ENCODE measurements at regions not wholly inside any gene's neighbourhood (a gene's known extent, or its start where the extent isn't known, plus 50 kb on each side); places are given as distances from the start of the nearest gene placed in this dataset.

DNA sequence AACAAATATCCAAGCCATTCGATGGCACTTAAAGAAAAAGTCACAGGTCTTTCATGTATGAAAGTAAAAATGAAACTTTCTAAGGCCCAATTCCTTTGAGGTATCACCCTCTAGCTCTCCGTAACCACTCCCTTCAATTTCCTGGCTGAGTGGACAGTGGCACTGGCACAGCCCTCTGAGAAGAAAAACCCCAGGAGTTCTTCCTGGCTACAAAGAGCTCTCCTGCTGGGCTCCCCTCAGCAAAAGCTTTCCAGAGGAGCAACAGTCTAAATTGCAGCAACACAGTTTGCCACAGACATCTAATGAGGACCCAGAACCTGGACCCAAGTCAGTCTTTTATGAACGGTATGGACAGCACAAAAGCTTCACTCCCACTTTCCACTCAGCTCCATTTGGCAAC, 71.8 kb downstream of the FUNDC1 start:
- DNase-seq (ENCODE audit: low read depth) = no peak

DNA sequence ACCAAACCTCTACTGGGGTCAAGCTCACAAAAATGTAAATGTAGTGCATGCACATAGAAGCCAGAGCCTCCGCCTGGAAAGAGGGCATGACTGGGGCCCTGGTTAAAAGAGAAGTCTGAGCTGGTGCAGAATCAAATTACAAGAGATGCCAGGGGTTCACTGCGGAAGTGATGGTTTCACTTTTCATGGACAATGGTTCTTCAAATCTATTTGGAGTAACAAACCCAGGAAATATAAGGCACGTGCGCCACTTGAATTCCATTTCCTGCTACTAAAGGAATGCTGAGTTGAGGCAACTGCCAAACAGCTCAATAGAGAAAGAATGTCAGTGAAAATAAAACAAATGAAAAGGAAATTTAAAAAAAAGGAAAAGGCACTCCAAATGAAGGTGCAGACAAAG, 79.8 kb downstream of the FUNDC1 start:
- DNase-seq (ENCODE audit: low read depth) = no peak

- DNase-seq (ENCODE audit: low read depth) = no peak
Observed at GRCh38 chrX:44459501-44459900, 83.2 kb downstream of the FUNDC1 start.

DNA sequence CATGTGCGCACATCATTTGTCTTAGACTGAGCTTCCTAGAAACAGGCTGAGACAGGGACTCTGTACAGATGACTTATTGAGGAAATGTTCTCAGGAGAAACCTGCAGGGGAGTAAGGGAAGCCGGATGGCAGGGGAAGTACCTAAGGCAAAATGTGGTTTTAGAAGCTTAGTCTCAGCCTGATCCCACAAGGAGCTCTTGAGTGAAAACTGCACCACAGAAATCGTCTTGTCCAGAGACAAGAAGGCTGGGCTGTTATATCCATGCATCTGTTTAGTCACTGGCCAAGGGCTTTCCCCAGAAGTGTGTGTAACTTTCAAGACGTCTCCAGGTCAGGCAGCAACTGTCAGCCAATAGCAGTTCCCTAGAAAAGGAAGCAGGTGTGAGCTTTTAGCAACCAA, 86.0 kb downstream of the FUNDC1 start:
- no peak for DNase-seq (ENCODE audit: low read depth)

DNA sequence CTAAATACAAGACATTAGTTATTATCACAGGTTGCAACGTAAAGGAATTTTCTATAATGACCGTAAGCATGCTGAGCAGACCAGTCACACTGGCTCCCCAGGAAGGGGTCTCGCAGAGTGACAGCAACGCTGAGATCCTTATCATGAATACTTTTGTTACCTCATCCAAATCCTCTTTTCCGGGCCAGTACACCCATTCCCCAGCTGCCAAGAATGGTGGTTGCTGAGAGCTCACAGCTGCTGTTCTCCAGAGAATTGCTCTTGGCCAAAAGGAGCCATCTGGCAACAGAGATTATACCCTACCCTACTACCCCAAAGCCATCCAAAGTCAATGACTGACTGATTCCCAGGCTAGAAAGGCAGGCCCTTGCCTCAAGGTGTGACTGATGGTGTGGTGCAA, 91.6 kb downstream of the FUNDC1 start:
- DNase-seq (ENCODE audit: low read depth) = no peak

DNA sequence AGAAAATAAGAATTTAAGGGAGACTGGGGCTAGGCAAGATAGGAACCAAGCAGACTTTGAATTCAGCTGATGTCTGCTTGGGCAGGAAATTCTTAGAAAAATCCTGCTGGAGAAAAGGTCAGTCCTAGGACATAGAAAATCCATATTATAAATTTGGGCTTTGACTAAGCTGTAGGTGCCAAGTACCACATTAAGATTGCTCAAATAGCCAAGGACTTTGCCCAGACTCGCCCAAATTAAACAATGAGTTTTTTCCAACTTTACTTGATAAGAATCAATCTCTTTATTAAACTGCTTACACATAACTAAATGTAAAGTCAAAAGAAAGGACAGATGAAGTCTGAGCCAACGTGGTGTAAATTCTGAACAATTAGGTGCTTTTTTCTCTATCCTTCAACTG, 95.4 kb downstream of the FUNDC1 start:
- DNase-seq (ENCODE audit: low read depth) = no peak

DNA sequence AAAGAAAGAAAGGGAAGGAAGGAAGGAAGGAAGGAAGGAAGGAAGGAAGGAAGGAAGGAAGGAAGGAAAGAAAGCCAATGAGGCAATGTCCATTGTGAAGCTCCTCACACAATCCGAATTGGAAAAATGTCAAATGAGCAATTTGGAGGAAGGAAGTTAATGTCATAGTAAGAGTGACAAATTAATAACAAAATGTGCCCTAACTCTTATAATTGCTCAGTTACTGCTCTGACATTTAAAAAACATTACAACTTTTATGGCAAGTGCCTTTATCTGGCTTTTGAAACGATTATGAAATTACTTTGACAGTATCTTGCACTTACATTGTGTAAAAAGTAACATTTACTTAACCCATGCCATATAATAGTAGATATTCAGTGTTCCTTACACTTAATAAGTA, 96.5 kb upstream of the EFHC2 start:
- no peak for DNase-seq (ENCODE audit: low read depth)

DNA sequence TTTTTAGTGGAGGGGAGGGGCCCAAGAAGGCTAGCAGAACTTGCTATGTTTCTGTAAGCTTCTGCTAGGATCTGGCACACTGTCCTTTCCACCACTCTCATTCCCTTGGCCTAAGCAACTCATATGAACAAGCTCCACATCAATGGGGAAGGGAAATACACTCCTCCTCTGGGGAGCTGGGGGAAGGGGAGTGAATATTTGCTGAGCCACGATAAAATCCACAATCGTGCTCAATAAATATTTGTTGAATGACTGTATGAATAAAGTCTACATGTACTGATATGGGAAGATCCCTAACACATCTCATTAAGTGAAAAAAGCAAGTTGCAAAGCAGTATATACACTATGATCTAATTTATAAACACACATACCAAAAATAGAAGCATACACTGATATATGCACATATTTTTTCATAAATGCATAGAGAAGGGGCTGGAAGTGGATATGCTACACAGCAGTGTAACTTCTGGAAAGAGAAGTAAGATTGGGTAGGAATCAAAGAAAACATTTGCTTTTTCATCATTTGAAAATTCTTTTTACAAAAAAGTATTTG, 95.8 kb upstream of the EFHC2 start:
- DNase-seq (ENCODE audit: low read depth) = no peak

GRCh38 chrX:44435047-44435446, 91.6 kb upstream of the EFHC2 start:
- no peak for DNase-seq (ENCODE audit: low read depth)

- DNase-seq (ENCODE audit: low read depth) = no peak
Observed at GRCh38 chrX:44433556-44433955, 90.1 kb upstream of the EFHC2 start.

- DNase-seq (ENCODE audit: low read depth) = no peak
Observed at GRCh38 chrX:44432641-44433040, 89.2 kb upstream of the EFHC2 start.

DNA sequence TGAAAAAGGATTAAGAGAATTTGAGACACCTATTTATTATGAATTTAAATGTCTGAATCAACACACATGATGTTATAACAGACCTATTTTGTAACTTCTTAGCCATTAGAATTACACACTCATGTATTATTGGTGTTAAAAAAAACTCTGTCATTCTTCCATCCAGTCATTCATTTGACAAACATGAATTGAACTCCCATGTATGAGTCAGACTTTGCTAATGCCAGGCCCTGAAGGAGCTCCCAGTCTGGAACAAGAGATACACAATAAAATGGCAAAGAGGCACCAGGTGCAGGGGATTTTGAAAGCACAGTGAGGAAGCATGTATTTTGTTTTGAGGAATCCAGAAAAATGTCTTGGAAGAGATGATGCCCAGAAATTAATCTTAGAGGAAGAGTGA, 87.7 kb upstream of the EFHC2 start:
- no peak for DNase-seq (ENCODE audit: low read depth)

GRCh38 chrX:44428989-44429627, 85.6 kb upstream of the EFHC2 start:
- DNase-seq (ENCODE audit: low read depth) = no peak

- DNase-seq (ENCODE audit: low read depth) = no peak
Observed at GRCh38 chrX:44422631-44423030, 79.2 kb upstream of the EFHC2 start.

GRCh38 chrX:44415639-44416386, 72.3 kb upstream of the EFHC2 start:
- no peak for DNase-seq (ENCODE audit: low read depth)

- DNase-seq (ENCODE audit: low read depth) = no peak
Observed at GRCh38 chrX:44401151-44401550, 57.7 kb upstream of the EFHC2 start.

DNA sequence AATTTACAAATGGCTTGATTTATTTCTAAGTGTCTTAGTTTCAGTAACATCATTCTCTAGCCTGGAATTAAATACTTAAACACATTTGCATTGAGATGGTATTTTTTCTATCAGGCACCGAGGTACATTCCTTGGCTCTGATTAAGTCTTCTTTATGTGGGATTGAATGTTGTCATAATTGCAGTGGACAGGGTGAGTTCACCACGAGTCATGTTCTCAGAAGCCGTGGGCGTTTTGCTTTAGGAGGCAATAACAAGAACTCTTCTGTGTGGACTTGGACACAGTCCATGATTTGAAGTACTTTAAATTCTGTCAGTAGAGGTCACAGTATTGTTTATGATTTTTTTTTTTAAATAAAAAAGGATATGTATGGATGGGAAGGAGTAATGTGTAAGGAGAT, 57.1 kb upstream of the EFHC2 start:
- DNase-seq (ENCODE audit: low read depth) = peak; percentile 35

DNA sequence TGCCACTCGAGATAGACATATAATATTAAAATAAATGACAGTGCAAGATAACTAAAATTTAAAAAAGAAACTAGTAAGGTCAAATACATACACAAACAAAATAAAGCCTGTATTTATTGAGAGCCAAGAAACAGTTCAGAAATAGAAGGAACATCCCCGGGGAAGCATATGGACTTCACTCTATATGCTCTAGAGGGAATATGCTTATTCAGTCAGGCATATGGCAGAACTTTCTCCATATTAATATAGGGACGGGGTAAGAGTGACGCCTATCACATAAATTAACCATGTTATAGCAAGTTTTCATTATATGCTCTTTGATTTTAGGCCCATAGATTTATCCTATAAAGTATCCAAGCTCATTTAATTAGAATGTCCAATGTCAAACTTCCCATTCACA, 56.7 kb upstream of the EFHC2 start:
- DNase-seq (ENCODE audit: low read depth) = no peak
